Loucy (cell line): ENCODE measurements at regions not wholly inside any gene's neighbourhood (a gene's known extent, or its start where the extent isn't known, plus 50 kb on each side); places are given as distances from the start of the nearest gene placed in this dataset.

Source experiments
- CTCF ChIP-seq: fragments of 200-600 bp; sonication (generic); conservative IDR thresholded peaks from 2 replicates; pipeline ENCODE4 v1.5.1; 2014; ENCODE audit warnings: mild to moderate bottlenecking, antibody characterized with exemption, low read length
- EZH2phosphoT487 ChIP-seq: fragments of 200-600 bp; IDR thresholded peaks from 2 replicates; pipeline ENCODE4 v1.6.1; 2018; ENCODE audit warnings: antibody characterized with exemption, mild to moderate bottlenecking, moderate library complexity, borderline replicate concordance

GRCh38 chr13:74005320-74006157 lies 128.7 kb downstream of the KLF12 start:
- TF ChIP-seq EZH2phosphoT487 = no peak
- TF ChIP-seq CTCF = no peak
